ENCODE measurements at regions not wholly inside any gene's neighbourhood (a gene's known extent, or its start where the extent isn't known, plus 50 kb on each side); places are given as distances from the start of the nearest gene placed in this dataset.
"Not testable (repeated sequence)": the region's sequence is repeated elsewhere in the genome, so short reads cannot be mapped to it uniquely, and the experiment has no call there.

DNA sequence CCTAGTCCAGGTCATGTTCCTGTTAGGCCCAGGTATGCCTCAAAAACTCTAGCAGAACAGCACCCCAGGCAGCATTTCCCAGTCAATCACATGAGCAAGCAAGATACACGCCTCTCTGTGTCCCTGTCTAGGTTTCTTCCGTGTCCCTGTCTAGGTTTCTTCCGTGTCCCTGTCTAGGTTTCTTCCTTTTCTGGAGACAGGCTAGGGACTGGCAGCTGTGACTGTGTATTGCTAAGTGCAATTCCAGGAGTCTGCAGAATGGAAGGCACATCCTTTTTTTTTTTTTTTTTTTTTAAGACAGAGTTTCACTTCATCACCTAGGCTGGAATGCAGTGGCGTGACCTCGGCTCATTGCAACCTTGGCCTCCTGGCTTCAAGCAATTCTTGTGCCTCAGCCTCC is 77.6 kb downstream of the SETD4 start:
- no peak overlapping the region for H3K4me3 ChIP-seq (ENCODE audit: low read depth, low read length)
- DNase-seq (ENCODE audit: low read depth), result no peak
- no peak for TF ChIP-seq MYC (IDR thresholded peaks at IDR 0.05; ENCODE audit: low read depth, low read length)
- TF ChIP-seq, protein P1, sequence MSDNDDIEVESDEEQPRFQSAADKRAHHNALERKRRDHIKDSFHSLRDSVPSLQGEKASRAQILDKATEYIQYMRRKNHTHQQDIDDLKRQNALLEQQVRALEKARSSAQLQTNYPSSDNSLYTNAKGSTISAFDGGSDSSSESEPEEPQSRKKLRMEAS (IDR thresholded peaks at IDR 0.05; ENCODE audit: low read depth, low read length), result no peak
- TF ChIP-seq, protein P2, sequence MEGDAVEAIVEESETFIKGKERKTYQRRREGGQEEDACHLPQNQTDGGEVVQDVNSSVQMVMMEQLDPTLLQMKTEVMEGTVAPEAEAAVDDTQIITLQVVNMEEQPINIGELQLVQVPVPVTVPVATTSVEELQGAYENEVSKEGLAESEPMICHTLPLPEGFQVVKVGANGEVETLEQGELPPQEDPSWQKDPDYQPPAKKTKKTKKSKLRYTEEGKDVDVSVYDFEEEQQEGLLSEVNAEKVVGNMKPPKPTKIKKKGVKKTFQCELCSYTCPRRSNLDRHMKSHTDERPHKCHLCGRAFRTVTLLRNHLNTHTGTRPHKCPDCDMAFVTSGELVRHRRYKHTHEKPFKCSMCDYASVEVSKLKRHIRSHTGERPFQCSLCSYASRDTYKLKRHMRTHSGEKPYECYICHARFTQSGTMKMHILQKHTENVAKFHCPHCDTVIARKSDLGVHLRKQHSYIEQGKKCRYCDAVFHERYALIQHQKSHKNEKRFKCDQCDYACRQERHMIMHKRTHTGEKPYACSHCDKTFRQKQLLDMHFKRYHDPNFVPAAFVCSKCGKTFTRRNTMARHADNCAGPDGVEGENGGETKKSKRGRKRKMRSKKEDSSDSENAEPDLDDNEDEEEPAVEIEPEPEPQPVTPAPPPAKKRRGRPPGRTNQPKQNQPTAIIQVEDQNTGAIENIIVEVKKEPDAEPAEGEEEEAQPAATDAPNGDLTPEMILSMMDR (IDR thresholded peaks at IDR 0.05; ENCODE audit: low read depth, low read length), result no peak
- no peak for TF ChIP-seq POLR2A (IDR thresholded peaks at IDR 0.05; ENCODE audit: extremely low read depth, insufficient read length)

DNA sequence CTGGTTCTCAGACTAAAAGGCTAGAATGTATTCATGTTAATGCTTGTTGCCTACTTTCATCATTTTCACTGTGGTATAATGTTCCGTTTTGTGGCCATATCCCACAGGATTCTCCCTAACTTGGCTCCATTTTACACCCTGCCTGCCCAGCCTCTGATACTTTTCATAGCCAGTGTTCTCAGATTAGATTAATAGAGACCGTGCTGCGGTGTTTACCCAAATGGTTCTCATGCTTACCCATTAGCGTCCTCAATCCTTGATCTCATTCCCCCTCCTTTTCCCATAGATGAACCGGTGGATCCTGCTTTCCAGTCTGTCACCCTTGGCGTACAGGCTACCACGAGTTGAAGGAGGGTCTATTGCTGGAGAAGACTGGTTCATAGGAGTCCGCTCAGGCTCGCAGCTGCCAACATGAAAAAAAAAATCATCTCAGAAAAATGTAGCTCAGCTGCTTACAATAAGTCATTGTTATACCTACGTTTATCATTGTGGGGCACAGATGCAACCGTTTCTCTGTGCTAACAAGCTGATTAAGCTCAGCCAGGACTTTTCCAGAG is 78.7 kb downstream of the SETD4 start:
- TF ChIP-seq POLR2A (IDR thresholded peaks at IDR 0.05; ENCODE audit: extremely low read depth, insufficient read length) (no peak), MYC (IDR thresholded peaks at IDR 0.05; ENCODE audit: low read depth, low read length) (no peak)
- TF ChIP-seq, protein P1 (IDR thresholded peaks at IDR 0.05; ENCODE audit: low read depth, low read length), result no peak
- TF ChIP-seq, protein P2 (IDR thresholded peaks at IDR 0.05; ENCODE audit: low read depth, low read length), result no peak

DNA sequence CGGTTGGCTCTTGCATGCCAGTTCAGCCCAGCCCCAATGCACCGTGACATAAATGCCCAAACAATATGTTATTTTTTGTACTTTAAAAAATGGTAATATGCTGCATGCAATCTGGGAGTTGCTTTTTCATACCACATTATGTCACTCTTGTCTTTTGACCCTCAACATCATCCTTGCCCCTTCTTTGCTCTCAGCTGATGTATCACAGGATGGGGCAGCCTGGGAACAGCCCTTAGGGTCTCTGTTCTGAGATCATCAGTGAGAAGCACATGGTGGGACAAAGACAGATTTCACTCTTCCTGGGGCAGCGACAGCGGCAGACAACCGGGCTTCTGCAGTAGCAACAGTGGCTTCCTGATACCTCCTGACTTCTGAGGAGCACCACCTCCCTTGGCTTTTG is 79.5 kb downstream of the SETD4 start:
- no peak overlapping the region for H3K4me3 ChIP-seq (ENCODE audit: low read depth, low read length)
- no peak for DNase-seq (ENCODE audit: low read depth)
- TF ChIP-seq, protein P2 (IDR thresholded peaks at IDR 0.05; ENCODE audit: low read depth, low read length), result no peak
- TF ChIP-seq, protein P1 (IDR thresholded peaks at IDR 0.05; ENCODE audit: low read depth, low read length), result no peak
- TF ChIP-seq MYC (IDR thresholded peaks at IDR 0.05; ENCODE audit: low read depth, low read length), result no peak
- no peak for TF ChIP-seq POLR2A (IDR thresholded peaks at IDR 0.05; ENCODE audit: extremely low read depth, insufficient read length)

More for the DNA sequence above, 78.7 kb downstream of the SETD4 start:
- no peak for DNase-seq (ENCODE audit: low read depth)
- no peak overlapping the region for H3K4me3 ChIP-seq (ENCODE audit: low read depth, low read length)

DNA sequence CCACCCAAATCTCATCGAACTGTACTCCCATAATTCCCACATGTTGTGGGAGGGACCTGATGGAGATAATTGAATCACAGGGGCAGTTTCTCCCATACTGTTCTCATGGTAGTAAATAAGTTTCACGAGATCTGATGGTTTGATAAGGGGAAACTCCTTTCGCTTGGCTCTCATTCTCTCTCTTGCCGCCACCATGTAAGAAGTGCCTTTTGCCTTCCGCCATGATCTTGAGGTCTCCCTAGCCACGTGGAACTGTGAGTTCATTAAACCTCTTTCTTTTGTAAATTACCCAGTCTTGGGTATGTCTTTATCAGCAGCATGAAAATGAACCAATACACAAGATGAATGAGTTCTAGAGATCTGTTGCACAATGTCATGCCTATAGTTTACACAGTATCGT is 82.5 kb downstream of the SETD4 start:
- H3K4me3 ChIP-seq (ENCODE audit: low read depth, low read length); DNase-seq (ENCODE audit: low read depth): not testable (repeated sequence)

DNA sequence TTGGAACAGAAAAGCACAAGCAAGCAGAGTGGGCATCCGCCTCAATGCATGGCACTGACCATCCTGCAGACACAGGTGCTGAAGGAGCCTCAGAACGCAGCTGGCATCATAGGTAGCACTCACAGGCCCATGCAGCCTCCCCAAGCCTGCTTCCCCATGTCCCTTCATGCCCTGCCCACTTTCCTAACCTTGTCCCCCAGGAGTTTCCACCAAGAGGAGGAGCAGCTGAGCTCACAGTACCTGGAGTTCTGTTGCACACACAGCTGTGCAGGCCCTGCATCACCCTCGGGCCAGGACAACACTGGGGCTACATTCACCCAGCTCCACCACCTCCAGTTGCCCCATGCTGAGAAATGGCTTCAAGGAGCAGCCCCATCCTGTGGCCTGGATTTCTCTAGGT is 83.4 kb downstream of the SETD4 start:
- TF ChIP-seq, protein P2 (IDR thresholded peaks at IDR 0.05; ENCODE audit: low read depth, low read length), result no peak
- TF ChIP-seq POLR2A (IDR thresholded peaks at IDR 0.05; ENCODE audit: extremely low read depth, insufficient read length) (no peak), MYC (IDR thresholded peaks at IDR 0.05; ENCODE audit: low read depth, low read length) (no peak)
- TF ChIP-seq, protein P1 (IDR thresholded peaks at IDR 0.05; ENCODE audit: low read depth, low read length), result no peak
- no peak for DNase-seq (ENCODE audit: low read depth)
- H3K4me3 ChIP-seq (ENCODE audit: low read depth, low read length), result no peak overlapping the region

DNA sequence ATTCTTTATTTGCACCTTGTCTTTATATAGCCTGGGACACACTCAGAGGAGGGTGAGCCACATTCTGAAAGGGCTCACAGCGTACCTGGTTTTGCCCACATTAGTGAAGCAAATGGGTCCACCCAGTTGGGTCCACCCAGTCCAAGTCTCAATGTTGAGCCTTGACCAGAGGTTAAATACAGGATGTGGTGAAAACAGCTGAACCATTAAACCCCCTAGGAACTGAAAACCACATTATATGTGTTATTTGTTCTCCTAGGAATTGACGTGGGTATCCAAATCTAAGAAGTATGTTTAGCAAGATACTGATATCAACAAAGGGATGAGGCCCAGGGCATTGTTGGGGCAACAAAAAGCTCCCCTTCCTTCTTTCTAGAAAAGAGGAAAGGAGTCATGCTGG is 83.8 kb downstream of the SETD4 start:
- TF ChIP-seq, protein P1 (IDR thresholded peaks at IDR 0.05; ENCODE audit: low read depth, low read length), result no peak
- no peak overlapping the region for H3K4me3 ChIP-seq (ENCODE audit: low read depth, low read length)
- DNase-seq (ENCODE audit: low read depth), result no peak

DNA sequence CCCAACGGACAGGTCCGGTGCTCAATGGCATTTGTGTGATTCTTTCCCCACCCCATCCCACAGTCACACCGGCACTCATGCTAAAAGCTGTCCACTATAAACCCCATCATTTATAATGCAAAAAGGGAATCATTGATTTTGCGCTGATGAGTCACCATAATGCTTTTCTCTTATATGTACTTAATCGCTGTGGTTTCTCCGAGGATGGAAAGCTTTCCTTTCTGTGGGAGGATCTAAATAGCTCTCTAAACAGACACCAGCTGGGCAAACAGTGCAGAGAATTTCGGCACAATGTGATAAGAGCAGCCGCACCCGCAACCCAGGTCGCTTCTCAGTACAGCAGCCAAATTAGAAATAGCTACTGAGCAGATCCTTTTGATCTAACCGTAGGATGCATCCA is 85.6 kb downstream of the SETD4 start:
- TF ChIP-seq, protein P1 (IDR thresholded peaks at IDR 0.05; ENCODE audit: low read depth, low read length), result no peak
- no peak for TF ChIP-seq MYC (IDR thresholded peaks at IDR 0.05; ENCODE audit: low read depth, low read length)
- no peak for TF ChIP-seq POLR2A (IDR thresholded peaks at IDR 0.05; ENCODE audit: extremely low read depth, insufficient read length)
- TF ChIP-seq, protein P2 (IDR thresholded peaks at IDR 0.05; ENCODE audit: low read depth, low read length), result no peak
- DNase-seq (ENCODE audit: low read depth), result no peak
- H3K4me3 ChIP-seq (ENCODE audit: low read depth, low read length), result no peak overlapping the region
